Head of caudate nucleus (tissue), 42 donors: ENCODE measurements at regions not wholly inside any gene's neighbourhood (a gene's known extent, or its start where the extent isn't known, plus 50 kb on each side); places are given as distances from the start of the nearest gene placed in this dataset.

Experiments used
- DNase-seq, 42 donors: peaks; one replicate each; pipeline versions ENCODE4 v3.0.0 to v3.0.0-alpha.2; 2020 to 2021; ENCODE audit warnings: mixed read lengths in 7 of 42
- intact Hi-C: fragments of 100-400 bp; cut with DNase I; formaldehyde crosslinking; loops from one replicate; pipeline ENCODE4 v1.15.0; 2022

- intact Hi-C loops = no loop called here
- DNase-seq = peak in 1 of 42 donors; percentile 22
These were observed 60.3 kb upstream of the GPR12 start for GRCh38 chr13:26820871-26821270.

GRCh38 chr13:26819046-26819445, 58.5 kb upstream of the GPR12 start:
- intact Hi-C loops = no loop called here
- DNase-seq = no peak

- intact Hi-C loops = no loop called here
- DNase-seq = no peak
These were observed 56.3 kb upstream of the GPR12 start for GRCh38 chr13:26816881-26817280.

- no peak for DNase-seq
- intact Hi-C loops = no loop called here
These were observed 53.4 kb upstream of the GPR12 start for GRCh38 chr13:26813980-26814348.

- intact Hi-C loops = no loop called here
- DNase-seq = no peak
These were observed 52.9 kb upstream of the GPR12 start for GRCh38 chr13:26813321-26813979.

DNA sequence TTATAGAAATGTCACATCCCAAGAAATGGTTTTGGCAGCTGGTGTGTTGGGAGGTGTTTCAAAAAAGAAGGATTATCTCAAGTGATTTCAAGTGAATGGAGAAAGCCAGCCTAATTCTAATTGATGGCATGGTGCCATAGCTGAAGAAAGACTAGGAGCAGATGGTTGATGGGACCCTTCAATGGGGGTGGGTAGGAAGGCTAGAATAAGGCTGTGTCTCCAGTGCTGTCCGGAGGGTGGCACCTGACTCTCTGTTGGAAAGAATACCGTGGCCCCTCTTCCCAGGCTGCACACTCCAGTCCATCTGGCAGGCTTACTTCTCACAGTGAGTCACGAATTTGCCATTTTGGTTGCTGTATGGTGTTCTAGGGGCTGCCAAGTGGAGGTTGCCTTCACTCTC, 51.0 kb upstream of the GPR12 start:
- intact Hi-C loops = no loop called here
- peak in 2 of 42 donors; percentile 17 to 60 for DNase-seq
